ENCODE measurements at regions not wholly inside any gene's neighbourhood (a gene's known extent, or its start where the extent isn't known, plus 50 kb on each side); places are given as distances from the start of the nearest gene placed in this dataset.
A peak's percentile ranks its signal among the peaks of the same experiment; 100 is the strongest.

DNA sequence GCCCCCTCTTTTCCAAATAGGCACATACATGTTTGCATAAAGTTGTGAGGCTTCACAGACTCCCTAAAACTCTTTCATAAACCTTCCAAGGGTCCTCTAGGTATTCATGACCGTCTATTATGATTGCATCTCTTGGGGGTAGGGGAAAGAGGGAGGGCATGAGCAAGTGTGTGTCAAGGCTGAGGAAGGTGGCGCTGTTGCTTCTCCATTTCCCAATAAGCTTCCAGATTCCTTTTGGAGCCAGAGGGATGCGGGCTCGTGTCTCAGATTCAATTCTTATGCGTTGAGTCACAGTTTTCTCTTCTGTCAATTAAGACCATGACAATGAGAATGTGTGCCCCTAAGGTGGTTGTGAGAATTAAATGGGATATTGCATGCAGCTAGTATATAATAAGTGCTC is 51.0 kb upstream of the CYP2A7 start:
- 29% methylated on average over 5 of the region's 5 CpGs for WGBS (ENCODE audit: missing lambda C conversion rate)
- CTCF ChIA-PET, result interaction anchor here (0.6 to 2.7 kb wide), 8 partner anchors 15 to 99 kb away, joined by 3 to 8 read pairs (median 4); no protein-coding TSS in a partner anchor
- FAIRE-seq (peak; percentile 97), ATAC-seq (peak; percentile 44 to 77; a peak in 4 of 6 replicates), DNase-seq (ENCODE audit: low read depth in 1 of 2, low spot score in 1 of 2) (peak; percentile 41 to 80)
- no peak overlapping the region for H3K4me3 ChIP-seq
- no peak overlapping the region for H3K4me2 ChIP-seq
- no peaks in the 10 kb centered on the region for H3K4me1 ChIP-seq
- peak; percentile 33 to 60; a peak in 3 of 5 replicates for TF ChIP-seq RAD21 (conservative IDR thresholded peaks at IDR 0.05 in 1 of 2, IDR thresholded peaks at IDR 0.05 in 1 of 2)
- peak; percentile 23; the same call in 2 of the 3 replicates for TF ChIP-seq SMC3 (IDR thresholded peaks at IDR 0.05)
- TF ChIP-seq FOSL2 (IDR thresholded peaks at IDR 0.05), result no peak
- peak; percentile 50 for TF ChIP-seq FOSL2 (CRISPR knock-in tag; IDR thresholded peaks at IDR 0.05)
- TF ChIP-seq CEBPB (IDR thresholded peaks at IDR 0.05), result peak in 1 of 2 experiments; percentile 36; a peak in 1 of 4 replicates
- TF ChIP-seq MYC (IDR thresholded peaks at IDR 0.05; ENCODE audit: borderline replicate concordance, low read length), result no peak
- TF ChIP-seq, protein P1, sequence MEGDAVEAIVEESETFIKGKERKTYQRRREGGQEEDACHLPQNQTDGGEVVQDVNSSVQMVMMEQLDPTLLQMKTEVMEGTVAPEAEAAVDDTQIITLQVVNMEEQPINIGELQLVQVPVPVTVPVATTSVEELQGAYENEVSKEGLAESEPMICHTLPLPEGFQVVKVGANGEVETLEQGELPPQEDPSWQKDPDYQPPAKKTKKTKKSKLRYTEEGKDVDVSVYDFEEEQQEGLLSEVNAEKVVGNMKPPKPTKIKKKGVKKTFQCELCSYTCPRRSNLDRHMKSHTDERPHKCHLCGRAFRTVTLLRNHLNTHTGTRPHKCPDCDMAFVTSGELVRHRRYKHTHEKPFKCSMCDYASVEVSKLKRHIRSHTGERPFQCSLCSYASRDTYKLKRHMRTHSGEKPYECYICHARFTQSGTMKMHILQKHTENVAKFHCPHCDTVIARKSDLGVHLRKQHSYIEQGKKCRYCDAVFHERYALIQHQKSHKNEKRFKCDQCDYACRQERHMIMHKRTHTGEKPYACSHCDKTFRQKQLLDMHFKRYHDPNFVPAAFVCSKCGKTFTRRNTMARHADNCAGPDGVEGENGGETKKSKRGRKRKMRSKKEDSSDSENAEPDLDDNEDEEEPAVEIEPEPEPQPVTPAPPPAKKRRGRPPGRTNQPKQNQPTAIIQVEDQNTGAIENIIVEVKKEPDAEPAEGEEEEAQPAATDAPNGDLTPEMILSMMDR (IDR thresholded peaks at IDR 0.05), result peak; percentile 49
- TF ChIP-seq TP53 (CRISPR knock-in tag; IDR thresholded peaks at IDR 0.05), result no peak
- POLR2A ChIA-PET, result no interaction called here
- H3K27ac ChIP-seq, result no peak overlapping the region
- no peaks in the 10 kb centered on the region for H3K9me3 ChIP-seq

DNA sequence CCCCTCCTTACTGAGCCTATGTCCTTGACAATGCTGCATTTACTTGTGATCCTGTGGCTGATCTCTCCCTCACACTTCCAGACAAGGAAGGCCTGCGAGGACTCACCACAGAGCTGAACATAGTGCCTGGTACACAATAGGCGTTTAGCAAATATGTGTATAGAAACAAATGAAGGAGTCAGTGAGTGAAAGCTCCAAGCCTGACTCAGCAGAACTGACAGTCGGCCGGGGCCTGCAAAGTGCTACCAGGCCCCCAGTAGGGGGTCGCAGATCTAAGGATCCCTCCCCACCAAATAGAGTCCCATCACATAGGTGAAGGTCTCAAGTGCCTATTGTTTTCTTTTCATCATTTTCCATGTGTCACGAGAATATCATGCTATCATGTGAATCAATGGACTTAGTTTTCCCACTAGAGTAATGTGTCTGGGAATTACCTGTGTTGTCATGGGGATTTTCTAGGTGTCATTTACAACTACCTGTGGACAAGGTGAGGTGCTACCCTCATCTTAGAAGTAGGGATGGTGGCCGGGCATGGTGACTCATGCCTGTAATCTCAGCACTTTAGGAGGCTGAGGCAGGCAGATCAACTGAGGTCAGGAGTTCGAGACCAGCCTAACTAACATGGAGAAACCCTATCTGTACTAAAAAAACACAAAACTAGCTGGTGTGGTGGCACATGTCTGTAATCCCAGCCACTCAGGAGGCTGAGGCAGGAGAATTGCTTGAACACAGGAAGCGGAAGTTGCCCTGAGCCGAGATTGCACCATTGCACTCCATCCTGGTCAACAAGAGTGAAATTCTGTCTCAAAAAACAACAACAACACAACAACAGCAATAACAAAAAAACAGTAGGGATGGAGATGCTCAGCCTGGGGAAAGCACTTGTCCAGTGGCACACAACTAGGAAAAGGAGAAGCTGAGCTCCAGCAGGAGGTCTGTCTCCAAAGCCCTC is 50.3 kb upstream of the CYP2A7 start:
- CTCF ChIA-PET, result interaction anchor here (0.6 to 2.7 kb wide), 8 partner anchors 16 to 297 kb away, joined by 3 to 8 read pairs (median 4); no protein-coding TSS in a partner anchor
- no peak overlapping the region for H3K4me2 ChIP-seq
- WGBS (ENCODE audit: missing lambda C conversion rate), result 75% methylated on average over 10 of the region's 10 CpGs
- POLR2A ChIA-PET, result no interaction called here
- TF ChIP-seq FOSL2 (IDR thresholded peaks at IDR 0.05) (no peak), FOSL2 (CRISPR knock-in tag; IDR thresholded peaks at IDR 0.05) (peak; percentile 23; the same call in 1 of the 2 replicates), MAFK (IDR thresholded peaks at IDR 0.05; ENCODE audit: partially characterized antibody) (peak; percentile 92)
- TF ChIP-seq, protein P1 (IDR thresholded peaks at IDR 0.05), result no peak
- no peak for DNase-seq (ENCODE audit: low read depth in 1 of 2, low spot score in 1 of 2)
- no peaks in the 10 kb centered on the region for H3K4me1 ChIP-seq
- peak; percentile 99 for FAIRE-seq
- no peak overlapping the region for H3K4me3 ChIP-seq
- no peak overlapping the region for H3K27ac ChIP-seq
- no peaks in the 10 kb centered on the region for H3K9me3 ChIP-seq
- ATAC-seq, result peak in 1 of 2 experiments; percentile 15; a peak in 3 of 6 replicates
